Heart left ventricle (tissue), 13 donors: ENCODE measurements at regions not wholly inside any gene's neighbourhood (a gene's known extent, or its start where the extent isn't known, plus 50 kb on each side); places are given as distances from the start of the nearest gene placed in this dataset.

Experiments used
- POLR2A ChIP-seq, 2 donors: fragments of 450-650 bp; IDR thresholded peaks; one replicate each; pipeline ENCODE4 v1.6.1; 2017; ENCODE audit warnings: antibody characterized with exemption in 2 of 2, mild to moderate bottlenecking in 2 of 2, moderate library complexity in 2 of 2
- TF ChIP-seq, protein P1 (sequence below), 12 donors: fragments of 200-600 bp; sonication (generic) in 4 of 12; IDR thresholded peaks; one replicate each; pipeline versions ENCODE4 v1.5.0 to v1.8.0; 2018 to 2022; ENCODE audit warnings: antibody characterized with exemption in 12 of 12, mild to moderate bottlenecking in 5 of 12
- donor health status: ischemic (EF 13 %, LVEDD 7.1; RV severe dilation, severe dysfunction).
- donor health status: DM: no; HTN: yes; CAD: no.
- donor health status: DM: no; HTN: no; CAD: no.
- donor health status: ischemic (EF 25% LVEDD 6.9; RV normal size, moderate dysfunction).
- donor health status: ischemic (EF 25% LVEDD 5.7; RV mildly dilated, moderate dysfunction).
- donor health status: ischemic (EF 35%, LVEDD 5.7; RV mildly dilated, moderate dysfunction).
- donor health status: nonischemic (EF 11% LVEDD 7.7; RV severe dilation, severe dysfunction).
- donor health status: DM: yes; HTN: yes; CAD: no.
- donor health status: PGD.
- donor health status: ischemic (EF 29% LVEDD 5.4; RV normal size, mild dysfunction).
- donor health status: nonischemic (EF 23%, LVEDD 6.1; RV moderate dilation, normal function).

DNA sequence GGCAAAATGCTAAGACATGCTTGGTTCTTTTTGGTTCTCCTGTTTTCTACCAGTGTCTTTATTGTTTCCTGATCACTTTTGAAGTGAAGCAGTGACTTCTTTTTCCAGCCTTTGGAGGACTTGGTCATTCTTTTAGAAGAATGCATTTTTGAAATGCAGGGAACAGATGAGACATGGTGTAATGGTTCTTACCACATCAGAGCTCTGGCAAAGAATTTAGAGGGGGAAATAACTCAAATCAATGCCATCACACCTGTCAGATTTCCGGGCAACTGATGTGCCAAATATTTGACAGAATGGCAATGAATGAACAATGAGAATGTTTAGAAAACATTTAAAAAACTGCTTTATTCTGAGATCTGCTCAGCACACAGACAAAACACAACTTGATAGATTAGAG lies 519.6 kb downstream of the IQCM start:
- TF ChIP-seq, protein P1, sequence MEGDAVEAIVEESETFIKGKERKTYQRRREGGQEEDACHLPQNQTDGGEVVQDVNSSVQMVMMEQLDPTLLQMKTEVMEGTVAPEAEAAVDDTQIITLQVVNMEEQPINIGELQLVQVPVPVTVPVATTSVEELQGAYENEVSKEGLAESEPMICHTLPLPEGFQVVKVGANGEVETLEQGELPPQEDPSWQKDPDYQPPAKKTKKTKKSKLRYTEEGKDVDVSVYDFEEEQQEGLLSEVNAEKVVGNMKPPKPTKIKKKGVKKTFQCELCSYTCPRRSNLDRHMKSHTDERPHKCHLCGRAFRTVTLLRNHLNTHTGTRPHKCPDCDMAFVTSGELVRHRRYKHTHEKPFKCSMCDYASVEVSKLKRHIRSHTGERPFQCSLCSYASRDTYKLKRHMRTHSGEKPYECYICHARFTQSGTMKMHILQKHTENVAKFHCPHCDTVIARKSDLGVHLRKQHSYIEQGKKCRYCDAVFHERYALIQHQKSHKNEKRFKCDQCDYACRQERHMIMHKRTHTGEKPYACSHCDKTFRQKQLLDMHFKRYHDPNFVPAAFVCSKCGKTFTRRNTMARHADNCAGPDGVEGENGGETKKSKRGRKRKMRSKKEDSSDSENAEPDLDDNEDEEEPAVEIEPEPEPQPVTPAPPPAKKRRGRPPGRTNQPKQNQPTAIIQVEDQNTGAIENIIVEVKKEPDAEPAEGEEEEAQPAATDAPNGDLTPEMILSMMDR (IDR thresholded peaks at IDR 0.05), result no peak
- TF ChIP-seq POLR2A (IDR thresholded peaks at IDR 0.05), result no peak
